Nephron progenitor cell (in vitro differentiated cells): ENCODE measurements at regions not wholly inside any gene's neighbourhood (a gene's known extent, or its start where the extent isn't known, plus 50 kb on each side); places are given as distances from the start of the nearest gene placed in this dataset.
"Not testable (repeated sequence)": the region's sequence is repeated elsewhere in the genome, so short reads cannot be mapped to it uniquely, and the experiment has no call there.

ENCODE experiments used
- DNase-seq: peaks from one replicate; pipeline ENCODE4 v3.0.0; 2021
- H3K27ac Mint-ChIP-seq: 2 replicates; pipeline ENCODE4 v1.8.0; 2021; ENCODE audit warnings: mild to moderate bottlenecking, moderate library complexity, mixed read lengths
- H3K27me3 Mint-ChIP-seq: 2 replicates; pipeline ENCODE4 v1.8.0; 2021; ENCODE audit warnings: mild to moderate bottlenecking, low read depth, mixed read lengths; ENCODE audit not compliant: poor library complexity
- H3K36me3 Mint-ChIP-seq: 2 replicates; pipeline ENCODE4 v1.8.0; 2021; ENCODE audit warnings: low read depth, mixed read lengths
- H3K4me1 Mint-ChIP-seq: 2 replicates; pipeline ENCODE4 v1.8.0; 2021; ENCODE audit warnings: mixed read lengths
- H3K4me3 Mint-ChIP-seq: 2 replicates; pipeline ENCODE4 v1.8.0; 2021; ENCODE audit warnings: mild to moderate bottlenecking, moderate library complexity, mixed read lengths
- H3K9me3 Mint-ChIP-seq: 2 replicates; pipeline ENCODE4 v1.8.0; 2021; ENCODE audit warnings: mild to moderate bottlenecking, moderate library complexity, mixed read lengths

GRCh38 chr12:8282181-8282580 lies 54.8 kb upstream of the FAM90A1 start:
- H3K9me3 Mint-ChIP-seq, H3K4me1 Mint-ChIP-seq, H3K27ac Mint-ChIP-seq, H3K36me3 Mint-ChIP-seq, DNase-seq, H3K4me3 Mint-ChIP-seq, H3K27me3 Mint-ChIP-seq: not testable (repeated sequence)

- H3K4me1 Mint-ChIP-seq, H3K9me3 Mint-ChIP-seq, H3K36me3 Mint-ChIP-seq, H3K4me3 Mint-ChIP-seq, DNase-seq, H3K27me3 Mint-ChIP-seq, H3K27ac Mint-ChIP-seq: not testable (repeated sequence)
These were observed 58.3 kb upstream of the FAM90A1 start for GRCh38 chr12:8285681-8286080.

- H3K9me3 Mint-ChIP-seq: peaks cover 28% of the 10 kb centered on the region
- H3K36me3 Mint-ChIP-seq: peaks cover 14% of the 10 kb centered on the region
- H3K4me1 Mint-ChIP-seq: not testable (repeated sequence)
These were observed 64.3 kb upstream of the FAM90A1 start for GRCh38 chr12:8291764-8292163.

GRCh38 chr12:8294662-8295061 lies 67.2 kb upstream of the FAM90A1 start:
- not testable (repeated sequence) for DNase-seq, H3K27ac Mint-ChIP-seq, H3K27me3 Mint-ChIP-seq, H3K4me3 Mint-ChIP-seq, H3K4me1 Mint-ChIP-seq
- Mint-ChIP-seq H3K36me3 (peaks cover 14% of the 10 kb centered on the region), H3K9me3 (peaks cover 28% of the 10 kb centered on the region)

More at GRCh38 chr12:8291764-8292163, 64.3 kb upstream of the FAM90A1 start:
- DNase-seq, H3K4me3 Mint-ChIP-seq, H3K27ac Mint-ChIP-seq: not testable (repeated sequence)
- peaks cover 10% of the 10 kb centered on the region for H3K27me3 Mint-ChIP-seq

GRCh38 chr12:8308611-8309010 lies 81.2 kb upstream of the FAM90A1 start:
- not testable (repeated sequence) for H3K27ac Mint-ChIP-seq, H3K27me3 Mint-ChIP-seq, DNase-seq, H3K36me3 Mint-ChIP-seq, H3K4me1 Mint-ChIP-seq, H3K9me3 Mint-ChIP-seq, H3K4me3 Mint-ChIP-seq

GRCh38 chr12:8315997-8316396 lies 88.6 kb upstream of the FAM90A1 start:
- H3K4me1 Mint-ChIP-seq: peaks cover 33% of the 10 kb centered on the region
- H3K36me3 Mint-ChIP-seq, H3K27ac Mint-ChIP-seq, H3K4me3 Mint-ChIP-seq, DNase-seq, H3K27me3 Mint-ChIP-seq, H3K9me3 Mint-ChIP-seq: not testable (repeated sequence)

GRCh38 chr12:8317675-8318074 lies 90.3 kb upstream of the FAM90A1 start:
- not testable (repeated sequence) for H3K27ac Mint-ChIP-seq

GRCh38 chr12:8320251-8320730 lies 92.9 kb upstream of the FAM90A1 start:
- Mint-ChIP-seq H3K4me3 (peak overlapping the region; percentile 61), H3K27ac (peak overlapping the region; percentile 95)

More at GRCh38 chr12:8317675-8318074, 90.3 kb upstream of the FAM90A1 start:
- not testable (repeated sequence) for H3K27me3 Mint-ChIP-seq, DNase-seq, H3K4me3 Mint-ChIP-seq, H3K36me3 Mint-ChIP-seq, H3K9me3 Mint-ChIP-seq
- peaks cover 50% of the 10 kb centered on the region for H3K4me1 Mint-ChIP-seq

GRCh38 chr12:8320791-8321370 lies 93.5 kb upstream of the FAM90A1 start:
- H3K27ac Mint-ChIP-seq: peak overlapping the region; percentile 95
- peak overlapping the region; percentile 61 for H3K4me3 Mint-ChIP-seq
- H3K4me1 Mint-ChIP-seq: peaks cover 67% of the 10 kb centered on the region
- not testable (repeated sequence) for H3K9me3 Mint-ChIP-seq, H3K27me3 Mint-ChIP-seq, DNase-seq, H3K36me3 Mint-ChIP-seq

More at GRCh38 chr12:8320251-8320730, 92.9 kb upstream of the FAM90A1 start:
- H3K4me1 Mint-ChIP-seq: peaks cover 67% of the 10 kb centered on the region
- H3K36me3 Mint-ChIP-seq, H3K9me3 Mint-ChIP-seq, H3K27me3 Mint-ChIP-seq: not testable (repeated sequence)
- peak; percentile 7 for DNase-seq

GRCh38 chr12:8325145-8325839 lies 97.9 kb upstream of the FAM90A1 start:
- not testable (repeated sequence) for DNase-seq, H3K4me3 Mint-ChIP-seq, H3K27ac Mint-ChIP-seq, H3K27me3 Mint-ChIP-seq
- Mint-ChIP-seq H3K4me1 (peaks cover 41% of the 10 kb centered on the region), H3K36me3 (peaks cover 14% of the 10 kb centered on the region), H3K9me3 (peaks cover 15% of the 10 kb centered on the region)

- not testable (repeated sequence) for H3K27ac Mint-ChIP-seq, DNase-seq, H3K4me1 Mint-ChIP-seq, H3K27me3 Mint-ChIP-seq, H3K4me3 Mint-ChIP-seq
- Mint-ChIP-seq H3K9me3 (peaks cover 21% of the 10 kb centered on the region), H3K36me3 (peaks cover 14% of the 10 kb centered on the region)
These were observed 101.4 kb upstream of the FAM90A1 start for GRCh38 chr12:8328835-8329234.

GRCh38 chr12:8332373-8332772 lies 105.0 kb upstream of the FAM90A1 start:
- not testable (repeated sequence) for H3K4me1 Mint-ChIP-seq, H3K27ac Mint-ChIP-seq, DNase-seq, H3K27me3 Mint-ChIP-seq, H3K4me3 Mint-ChIP-seq
- H3K9me3 Mint-ChIP-seq: peaks cover 21% of the 10 kb centered on the region
- peaks cover 14% of the 10 kb centered on the region for H3K36me3 Mint-ChIP-seq

GRCh38 chr12:8351073-8351472 lies 104.7 kb upstream of the CLEC6A start:
- H3K4me3 Mint-ChIP-seq, H3K4me1 Mint-ChIP-seq: not testable (repeated sequence)

GRCh38 chr12:8354741-8355140 lies 101.0 kb upstream of the CLEC6A start:
- not testable (repeated sequence) for H3K4me3 Mint-ChIP-seq, H3K9me3 Mint-ChIP-seq, H3K36me3 Mint-ChIP-seq, DNase-seq, H3K4me1 Mint-ChIP-seq, H3K27ac Mint-ChIP-seq
- H3K27me3 Mint-ChIP-seq: peaks cover 11% of the 10 kb centered on the region

More at GRCh38 chr12:8351073-8351472, 104.7 kb upstream of the CLEC6A start:
- not testable (repeated sequence) for H3K27ac Mint-ChIP-seq, DNase-seq, H3K27me3 Mint-ChIP-seq, H3K36me3 Mint-ChIP-seq
- H3K9me3 Mint-ChIP-seq: peaks cover 20% of the 10 kb centered on the region

GRCh38 chr12:8355531-8355930 lies 100.2 kb upstream of the CLEC6A start:
- H3K36me3 Mint-ChIP-seq, H3K27ac Mint-ChIP-seq, H3K4me3 Mint-ChIP-seq, DNase-seq, H3K4me1 Mint-ChIP-seq, H3K9me3 Mint-ChIP-seq: not testable (repeated sequence)
- peaks cover 11% of the 10 kb centered on the region for H3K27me3 Mint-ChIP-seq
